Lung (tissue), 11 donors: ENCODE measurements at regions not wholly inside any gene's neighbourhood (a gene's known extent, or its start where the extent isn't known, plus 50 kb on each side); places are given as distances from the start of the nearest gene placed in this dataset.
A peak's percentile ranks its signal among the peaks of the same experiment; 100 is the strongest.

ENCODE experiments used
- ATAC-seq: fragments of 200-7000 bp; cut with Tn5 transposase; one replicate; pipeline ENCODE4 v1.9.1; 2020; ENCODE audit warnings: moderate number of reproducible peaks; ENCODE audit not compliant: insufficient read depth, low FRiP score
- DNase-seq, 3 donors: peaks; one replicate each; pipeline ENCODE4 v3.0.0-alpha.2; 2013 to 2017
- H3K27ac ChIP-seq, 2 donors: one replicate each; pipeline ENCODE4 v1.5.1; 2013; ENCODE audit warnings: mild to moderate bottlenecking in 2 of 2, moderate library complexity in 2 of 2, control low read depth in 1 of 2, inconsistent platforms in 1 of 2, low read depth in 1 of 2, low read length in 1 of 2
- H3K27me3 ChIP-seq, 3 donors: one replicate each; pipeline ENCODE4 v1.5.1; 2013; ENCODE audit warnings: low read length in 2 of 3; ENCODE audit not compliant: control insufficient read depth in 3 of 3, insufficient read depth in 3 of 3
- H3K36me3 ChIP-seq, 4 donors: one replicate each; pipeline ENCODE4 v1.5.1; 2013; ENCODE audit warnings: low read length in 4 of 4, mild to moderate bottlenecking in 1 of 4, moderate library complexity in 1 of 4; ENCODE audit not compliant: control insufficient read depth in 4 of 4, insufficient read depth in 4 of 4
- H3K4me1 ChIP-seq, 5 donors: one replicate each; pipeline ENCODE4 v1.5.1; 2013; ENCODE audit warnings: low read length in 5 of 5, mild to moderate bottlenecking in 2 of 5, moderate library complexity in 1 of 5; ENCODE audit not compliant: control insufficient read depth in 5 of 5, insufficient read depth in 5 of 5
- H3K4me3 ChIP-seq: one replicate; pipeline ENCODE4 v1.5.1; 2013; ENCODE audit warnings: mild to moderate bottlenecking, control low read depth, moderate library complexity
- H3K9ac ChIP-seq, 2 donors: one replicate each; pipeline ENCODE4 v1.5.1; 2013; ENCODE audit warnings: low read length in 2 of 2, control low read depth in 1 of 2; ENCODE audit not compliant: insufficient read depth in 1 of 2
- H3K9me3 ChIP-seq, 4 donors: one replicate each; pipeline ENCODE4 v1.5.1; 2013; ENCODE audit warnings: low read length in 3 of 4, mild to moderate bottlenecking in 1 of 4, moderate library complexity in 1 of 4; ENCODE audit not compliant: control insufficient read depth in 4 of 4, insufficient read depth in 3 of 4
- WGBS, 2 donors: extraction: QIAGEN DNeasy Blood & Tissue Kit; methylation state at CpG; one replicate each; pipeline ENCODE4 v1.1.7; 2013; 5-methylcytosine and 5-hydroxymethylcytosine counted together
- TF ChIP-seq, protein P1 (sequence below): IDR thresholded peaks from 2 replicates; pipeline ENCODE4 v1.5.1; 2012; ENCODE audit warnings: mild to moderate bottlenecking; ENCODE audit errors: control extremely low read depth, extremely low read depth
- donor health status: control.
- donor health status: control.
- donor health status: Bipolar disorder and iron deficiency.
- donor health status: healthy.
- donor health status: DM: yes; HTN: yes; CAD: no.

DNA sequence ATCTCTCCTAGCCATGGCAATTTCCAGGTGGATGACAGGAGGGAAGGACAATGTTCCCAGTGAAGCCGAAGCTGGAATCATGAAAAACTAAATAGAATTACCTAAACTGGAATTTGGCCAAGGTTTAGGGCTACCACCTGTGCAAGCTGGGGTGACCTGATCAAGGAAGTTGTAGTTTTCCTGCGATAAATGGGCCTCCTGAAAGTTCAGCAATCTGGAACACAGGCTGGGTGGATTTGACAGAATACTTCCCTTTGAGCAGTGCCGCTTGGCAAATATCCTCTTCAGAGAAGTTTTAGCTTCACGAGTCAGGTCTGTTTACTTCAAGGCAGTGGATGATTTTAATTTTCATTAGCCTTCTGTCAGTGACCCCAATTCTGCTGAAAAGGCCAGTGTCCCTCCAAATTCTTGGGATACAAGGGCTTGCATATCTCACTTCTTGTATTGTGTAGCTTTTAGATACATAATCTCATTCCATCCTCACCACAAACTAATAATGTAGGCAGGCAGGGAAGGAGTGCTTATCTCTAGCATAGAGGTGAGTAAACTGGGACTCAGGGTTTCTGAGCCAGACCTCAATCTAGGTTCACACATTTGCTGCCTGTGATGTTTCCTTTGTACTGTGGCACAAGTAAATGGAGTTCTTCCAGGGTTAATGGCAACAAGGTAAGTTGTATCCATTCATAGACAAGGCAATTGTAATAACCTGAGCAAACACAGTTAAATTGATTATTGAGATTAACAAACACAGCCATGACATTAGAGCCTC, 349.4 kb downstream of the NUF2 start:
- no peaks in the 10 kb centered on the region for H3K9me3 ChIP-seq
- H3K27ac ChIP-seq: no peak overlapping the region
- H3K4me3 ChIP-seq: no peak overlapping the region
- no peaks in the 10 kb centered on the region for H3K27me3 ChIP-seq
- no peak for ATAC-seq
- WGBS, 2 donors: 44 to 49% methylated on average over 4 of the region's 4 CpGs
- no peak for DNase-seq
- no peak overlapping the region for H3K9ac ChIP-seq
- TF ChIP-seq, protein P1, sequence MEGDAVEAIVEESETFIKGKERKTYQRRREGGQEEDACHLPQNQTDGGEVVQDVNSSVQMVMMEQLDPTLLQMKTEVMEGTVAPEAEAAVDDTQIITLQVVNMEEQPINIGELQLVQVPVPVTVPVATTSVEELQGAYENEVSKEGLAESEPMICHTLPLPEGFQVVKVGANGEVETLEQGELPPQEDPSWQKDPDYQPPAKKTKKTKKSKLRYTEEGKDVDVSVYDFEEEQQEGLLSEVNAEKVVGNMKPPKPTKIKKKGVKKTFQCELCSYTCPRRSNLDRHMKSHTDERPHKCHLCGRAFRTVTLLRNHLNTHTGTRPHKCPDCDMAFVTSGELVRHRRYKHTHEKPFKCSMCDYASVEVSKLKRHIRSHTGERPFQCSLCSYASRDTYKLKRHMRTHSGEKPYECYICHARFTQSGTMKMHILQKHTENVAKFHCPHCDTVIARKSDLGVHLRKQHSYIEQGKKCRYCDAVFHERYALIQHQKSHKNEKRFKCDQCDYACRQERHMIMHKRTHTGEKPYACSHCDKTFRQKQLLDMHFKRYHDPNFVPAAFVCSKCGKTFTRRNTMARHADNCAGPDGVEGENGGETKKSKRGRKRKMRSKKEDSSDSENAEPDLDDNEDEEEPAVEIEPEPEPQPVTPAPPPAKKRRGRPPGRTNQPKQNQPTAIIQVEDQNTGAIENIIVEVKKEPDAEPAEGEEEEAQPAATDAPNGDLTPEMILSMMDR: no peak
- H3K4me1 ChIP-seq: peaks cover 0 to 14% (median 0%) of the 10 kb centered on the region in 5 donors
- H3K36me3 ChIP-seq: no peaks in the 10 kb centered on the region

DNA sequence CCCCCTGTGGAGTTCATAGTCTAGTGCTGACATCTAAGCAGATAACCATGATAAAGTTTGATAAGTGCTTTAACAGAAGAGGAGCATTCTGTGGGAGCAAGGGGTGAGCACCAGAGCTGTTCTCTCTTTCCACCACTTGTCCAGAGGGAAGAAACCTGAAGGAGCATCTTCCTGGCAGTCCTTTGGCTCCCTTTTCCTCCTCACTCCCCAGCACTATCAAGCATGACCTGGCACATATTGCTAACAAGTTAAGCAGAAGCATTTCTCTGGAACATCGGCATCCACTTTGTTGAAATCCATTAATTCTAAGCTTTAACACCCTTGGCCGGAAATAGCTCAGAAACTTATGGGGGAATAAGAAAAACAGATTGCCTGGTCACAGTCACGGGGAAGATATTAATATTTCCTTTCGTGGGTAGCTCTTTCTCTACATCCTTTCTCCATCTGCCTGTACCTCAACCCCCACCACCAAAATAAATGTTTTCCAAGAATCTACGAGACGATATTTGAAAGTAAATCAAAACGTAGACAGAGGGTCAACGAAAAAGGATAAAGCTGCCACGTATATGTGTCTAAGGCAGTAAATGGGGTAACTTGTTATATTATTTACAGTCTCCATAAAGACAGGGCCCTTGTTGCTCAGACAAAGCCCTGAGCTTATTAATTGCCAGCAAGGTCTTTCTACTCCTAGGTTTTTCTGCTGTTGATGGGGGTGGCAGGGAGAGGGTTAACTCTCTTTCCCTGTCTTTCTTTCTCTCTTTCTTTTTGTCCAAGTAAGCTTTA, 351.4 kb downstream of the NUF2 start:
- TF ChIP-seq, protein P1: no peak
- no peaks in the 10 kb centered on the region for H3K27me3 ChIP-seq
- no peak overlapping the region for H3K4me3 ChIP-seq
- WGBS, 2 donors: 70 to 76% methylated on average over 9 of the region's 9 CpGs
- H3K27ac ChIP-seq: no peak overlapping the region
- H3K9ac ChIP-seq: no peak overlapping the region
- DNase-seq (peak in 2 of 3 donors; percentile 29 to 31), ATAC-seq (no peak)
- no peaks in the 10 kb centered on the region for H3K36me3 ChIP-seq
- H3K4me1 ChIP-seq: peaks cover 0 to 14% (median 0%) of the 10 kb centered on the region in 5 donors
- H3K9me3 ChIP-seq: no peaks in the 10 kb centered on the region

DNA sequence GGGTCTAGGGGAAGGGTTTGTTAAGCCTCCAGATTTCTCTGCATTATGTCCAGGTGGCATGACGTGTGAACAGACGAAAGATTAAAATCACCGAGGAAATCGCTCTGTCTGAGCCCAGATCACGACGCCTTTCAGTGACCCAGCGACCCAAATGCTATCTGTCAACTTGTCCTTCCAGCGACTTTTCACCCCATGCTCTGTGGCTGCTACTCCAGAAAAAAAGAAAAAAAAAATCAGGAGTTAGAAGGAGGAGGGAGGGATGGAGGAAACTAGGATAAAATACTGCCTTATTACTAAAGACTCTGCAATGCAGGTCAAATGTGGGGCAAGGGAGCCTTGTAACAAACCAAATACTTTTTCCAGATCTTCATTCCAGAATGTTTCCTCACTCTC, 352.0 kb downstream of the NUF2 start:
- Histone ChIP-seq H3K9ac (no peak overlapping the region), H3K27ac (no peak overlapping the region), H3K27me3 (no peaks in the 10 kb centered on the region), H3K4me1 (peaks cover 0 to 14% (median 0%) of the 10 kb centered on the region in 5 donors), H3K9me3 (no peaks in the 10 kb centered on the region), H3K4me3 (no peak overlapping the region), H3K36me3 (no peaks in the 10 kb centered on the region)
- TF ChIP-seq, protein P1: no peak
- WGBS, 2 donors: 55 to 64% methylated on average over 8 of the region's 8 CpGs
- DNase-seq (peak; percentile 42 to 81 (median 69)), ATAC-seq (no peak)
